Activated T-cell treated with anti-CD3 and anti-CD28 coated beads for 24 hours (primary cell): ENCODE measurements at regions not wholly inside any gene's neighbourhood (a gene's known extent, or its start where the extent isn't known, plus 50 kb on each side); places are given as distances from the start of the nearest gene placed in this dataset.
"Not testable (repeated sequence)": the region's sequence is repeated elsewhere in the genome, so short reads cannot be mapped to it uniquely, and the experiment has no call there.

Experiments
- DNase-seq: peaks from one replicate; pipeline ENCODE4 v3.0.0-alpha.2; 2020; ENCODE audit warnings: low read depth

DNA sequence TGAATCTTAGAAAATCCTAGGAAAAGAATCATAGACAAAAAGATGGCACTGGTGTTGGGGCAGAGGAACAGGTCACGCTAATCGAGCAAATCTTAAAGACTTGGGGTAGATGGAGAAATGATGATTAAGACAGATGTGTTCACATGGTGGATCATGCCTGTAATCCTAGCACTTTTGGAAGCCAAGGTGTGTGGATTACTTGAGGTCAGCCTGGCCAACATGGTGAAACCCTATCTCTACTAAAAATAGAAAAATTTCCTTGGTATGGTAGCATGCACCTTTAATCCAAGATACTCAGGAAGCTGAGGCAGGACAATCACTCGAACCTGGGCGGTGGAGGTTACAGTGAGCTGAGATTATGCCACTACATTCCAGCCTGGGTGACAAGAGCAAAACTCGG, 145.7 kb upstream of the HSFY2 start:
- no peak for DNase-seq

DNA sequence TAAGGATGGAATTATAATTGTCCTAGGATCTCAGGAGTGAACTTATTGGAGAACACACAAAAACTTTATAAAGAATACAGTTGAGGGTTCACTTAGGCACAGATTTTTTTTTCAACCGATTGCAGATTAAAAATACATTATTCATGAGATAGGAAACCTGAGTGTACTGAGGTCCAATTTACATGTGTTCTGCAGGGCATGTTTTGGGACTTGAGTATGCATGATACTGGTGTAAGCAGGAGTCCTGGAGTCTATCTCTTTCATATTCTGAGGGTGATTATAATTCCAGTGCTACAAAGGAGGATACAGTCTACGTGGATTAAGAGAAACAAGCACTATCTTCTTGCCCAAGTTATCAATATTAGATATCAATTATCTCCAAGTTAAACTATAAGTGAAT, 139.3 kb upstream of the HSFY2 start:
- DNase-seq = no peak

DNA sequence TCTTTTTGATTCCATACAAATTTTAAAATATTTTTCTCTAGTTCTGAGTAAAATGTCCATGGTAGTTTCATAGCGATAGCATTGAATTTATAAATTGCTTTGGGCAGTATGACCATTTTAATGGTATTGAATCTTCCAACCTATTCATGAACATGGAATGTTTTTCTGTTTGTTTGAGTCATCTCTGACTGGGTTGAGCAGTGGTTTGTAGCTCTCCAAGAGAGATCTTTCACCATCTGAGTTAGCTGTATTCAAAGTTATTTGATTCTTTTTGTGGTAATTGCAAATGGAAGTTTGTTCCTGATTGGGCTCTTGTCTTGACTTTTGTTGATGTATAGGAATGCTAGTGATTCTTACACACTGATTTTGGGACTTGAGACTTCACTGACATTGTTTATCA, 136.3 kb upstream of the HSFY2 start:
- DNase-seq = no peak

DNA sequence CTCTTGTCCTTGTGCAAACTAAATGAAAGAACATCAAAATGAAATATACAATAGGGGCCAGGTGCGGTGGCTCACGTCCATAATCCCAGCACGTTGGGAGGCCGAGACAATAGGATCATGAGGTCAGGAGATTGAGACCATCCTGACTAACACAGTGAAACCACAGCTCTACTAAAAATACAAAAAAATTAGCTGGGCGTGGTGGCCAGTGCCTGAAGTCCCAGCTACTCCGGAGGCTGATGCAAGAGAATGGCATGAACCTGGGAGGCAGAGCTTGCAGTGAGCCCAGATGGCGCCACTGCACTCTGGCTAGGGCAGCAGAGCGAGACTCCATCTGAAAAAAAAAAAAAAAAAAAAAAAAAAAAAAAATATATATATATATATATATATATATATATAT, 132.7 kb upstream of the HSFY2 start:
- DNase-seq = not testable (repeated sequence)

DNA sequence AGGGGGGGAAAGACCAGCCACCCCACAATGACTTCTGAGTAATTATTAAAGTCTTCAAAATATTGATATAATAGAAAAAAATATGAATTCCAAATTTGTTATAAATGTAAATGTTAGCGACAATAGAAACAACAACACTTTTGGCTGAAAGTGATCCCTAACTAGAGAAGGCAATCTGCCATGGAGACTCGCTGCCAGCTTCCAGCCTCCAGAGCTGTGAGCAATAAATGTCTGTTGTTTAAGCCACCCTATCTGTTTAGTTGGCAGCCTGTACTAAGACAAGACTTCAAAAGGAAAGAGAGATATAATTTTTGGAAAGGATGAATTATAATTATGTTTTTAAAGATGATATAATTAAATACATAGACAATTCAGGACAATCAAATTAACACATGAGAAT, 130.8 kb upstream of the HSFY2 start:
- DNase-seq = no peak

DNA sequence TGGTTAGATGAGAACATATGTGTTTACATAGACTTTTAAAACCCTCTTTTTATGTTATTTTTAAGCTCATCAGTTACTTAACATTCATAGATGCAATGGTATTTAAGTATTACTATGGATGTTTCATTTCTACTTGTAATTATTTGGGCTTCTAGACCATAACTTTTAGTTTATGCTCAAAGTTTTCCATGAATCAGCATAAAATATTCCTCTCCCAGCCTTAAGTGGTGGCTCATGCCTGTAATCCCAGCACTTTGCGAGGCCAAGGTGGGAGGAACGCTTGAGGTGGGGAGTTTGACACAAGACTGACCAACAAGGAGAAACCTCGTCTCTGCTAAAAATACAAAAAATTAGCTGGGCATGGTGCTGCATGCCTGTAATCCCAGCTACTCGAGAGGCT, 118.5 kb upstream of the HSFY2 start:
- no peak for DNase-seq

DNA sequence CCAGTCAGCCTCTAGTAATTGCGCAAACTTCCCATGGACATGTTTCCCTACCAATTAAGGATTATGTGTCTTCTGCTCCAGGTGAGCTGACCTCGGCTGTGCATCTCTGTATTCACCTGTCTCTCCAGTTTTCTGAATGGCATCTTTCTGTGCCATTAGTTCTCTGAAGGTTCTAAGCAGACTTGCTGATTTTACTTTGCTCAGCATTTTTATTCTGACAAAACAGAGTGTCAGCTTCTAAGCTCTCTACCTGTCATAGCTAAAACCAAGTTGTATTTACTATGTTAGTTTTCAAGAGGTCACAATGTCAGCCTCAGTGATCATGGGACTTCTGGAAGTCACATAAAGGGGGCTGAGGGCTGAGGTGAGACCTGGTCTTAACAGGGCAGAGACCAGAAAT, 116.0 kb upstream of the HSFY2 start:
- no peak for DNase-seq

DNA sequence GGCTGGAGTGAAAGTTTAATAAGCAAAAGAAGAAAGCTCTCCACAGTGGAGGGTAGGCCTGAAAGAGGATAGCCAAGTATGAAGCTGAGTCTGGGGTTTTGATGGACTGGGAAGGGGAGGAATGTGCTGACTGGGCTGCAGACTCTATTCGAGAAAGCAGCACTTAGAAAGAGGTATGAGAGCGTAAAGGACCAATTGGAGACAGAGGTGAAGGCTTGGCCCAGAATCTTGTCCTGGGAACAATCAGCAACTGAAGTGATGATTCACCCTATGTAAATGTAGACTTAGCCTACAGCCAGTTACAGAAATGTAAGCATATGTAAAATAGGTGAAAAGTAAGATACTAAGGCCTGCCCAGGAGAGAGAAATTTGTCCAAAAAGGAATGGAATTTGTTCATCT, 111.2 kb upstream of the HSFY2 start:
- DNase-seq = no peak

DNA sequence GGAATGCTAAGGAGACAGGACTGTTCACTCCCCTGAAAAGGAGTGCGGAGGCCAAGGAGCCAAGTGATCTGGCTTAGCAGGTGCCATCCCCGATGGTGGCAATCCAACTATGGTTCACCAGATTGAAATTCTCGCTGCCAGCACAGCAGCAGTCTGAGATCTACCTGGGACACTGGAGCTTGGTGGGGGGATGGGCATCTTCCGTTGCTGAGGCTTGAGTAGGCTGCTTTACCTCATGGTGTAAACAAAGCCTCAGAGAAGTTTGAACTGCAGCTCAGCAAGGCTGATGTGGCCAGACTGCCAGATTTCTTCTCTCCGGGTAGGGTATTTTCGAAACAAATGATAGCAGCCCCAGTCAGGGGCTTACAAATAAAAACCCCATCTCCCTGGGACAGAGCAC, 95.6 kb upstream of the HSFY2 start:
- not testable (repeated sequence) for DNase-seq

DNA sequence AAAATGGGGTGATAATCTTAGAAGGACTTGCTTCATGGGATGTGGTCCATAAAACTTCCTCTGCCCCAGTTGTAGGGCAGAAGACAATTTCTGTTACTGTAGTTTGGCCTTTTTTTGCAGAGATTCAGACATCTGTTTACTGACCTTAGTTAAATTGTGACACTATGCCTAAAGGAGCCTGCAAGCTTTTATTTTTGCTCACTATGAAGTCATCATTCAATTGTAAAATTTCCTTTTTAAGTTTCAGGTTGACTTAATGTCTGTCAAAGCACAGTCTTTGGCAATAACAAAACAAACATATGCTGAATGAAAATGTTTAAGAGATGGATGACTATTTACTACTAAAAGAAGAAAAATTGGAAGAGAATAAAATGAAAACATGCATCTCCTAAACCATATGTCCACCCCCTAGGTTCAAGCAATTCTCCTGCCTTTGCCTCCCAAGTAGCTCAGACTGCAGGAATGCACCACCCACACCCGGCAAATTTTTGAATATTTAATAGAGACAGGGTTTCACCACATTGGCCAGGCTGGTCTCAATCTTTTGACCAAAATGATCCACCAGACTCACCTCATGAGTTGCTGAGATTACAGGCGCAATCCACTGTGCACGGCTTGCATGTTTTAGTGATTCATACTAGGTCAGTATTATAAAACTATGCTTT, 93.5 kb upstream of the HSFY2 start:
- DNase-seq = not testable (repeated sequence)

DNA sequence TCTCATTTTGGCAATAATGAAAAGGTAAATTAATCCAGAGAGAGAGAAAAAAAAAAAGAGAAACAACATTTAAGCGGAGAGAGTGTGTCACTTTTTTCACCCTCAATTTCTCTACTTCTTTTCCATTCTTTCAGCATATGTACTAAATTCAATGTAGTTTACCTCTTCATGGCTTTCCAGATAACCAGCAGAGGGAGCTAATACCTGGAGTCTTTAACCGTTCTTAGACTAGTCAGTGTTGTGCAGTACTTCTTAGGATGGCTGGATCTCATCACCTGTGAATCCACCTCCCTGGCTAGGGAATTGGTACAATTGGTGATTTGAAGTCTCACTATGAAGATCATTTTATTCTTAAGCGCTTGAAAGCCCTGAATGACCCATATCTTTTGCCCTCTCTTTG, 87.3 kb upstream of the HSFY2 start:
- not testable (repeated sequence) for DNase-seq

DNA sequence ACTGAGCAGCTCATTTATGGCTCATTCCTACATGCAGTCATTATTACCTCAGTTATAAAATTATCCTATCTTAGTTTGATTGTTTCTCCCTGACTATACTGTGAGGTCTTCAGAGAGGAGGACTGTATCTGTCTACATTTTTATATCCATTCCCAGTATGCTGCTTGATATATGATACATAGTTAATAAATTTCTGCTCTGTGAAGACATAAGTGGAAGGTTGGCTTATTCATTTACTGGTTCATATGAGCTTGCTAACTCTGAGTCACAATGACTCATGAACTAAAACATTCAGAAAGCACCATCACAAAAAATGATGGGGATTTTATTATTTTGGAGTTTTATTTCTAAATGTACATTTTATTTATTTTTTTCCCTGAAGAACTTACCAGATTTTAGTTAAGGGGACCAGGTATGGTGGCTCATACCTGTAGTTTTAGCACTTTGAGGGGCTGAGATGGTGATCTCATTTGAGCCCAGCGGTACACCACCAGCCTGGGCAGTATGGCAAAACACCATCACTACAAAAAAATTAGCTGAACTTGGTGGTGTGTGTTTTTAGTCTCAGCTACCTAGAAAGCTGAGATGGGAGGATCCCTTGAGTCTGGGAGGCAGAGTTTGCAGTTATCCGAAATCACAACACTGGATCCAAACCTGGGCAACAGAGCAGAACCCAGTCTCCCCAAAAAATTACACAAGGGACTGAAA, 85.1 kb upstream of the HSFY2 start:
- not testable (repeated sequence) for DNase-seq

DNA sequence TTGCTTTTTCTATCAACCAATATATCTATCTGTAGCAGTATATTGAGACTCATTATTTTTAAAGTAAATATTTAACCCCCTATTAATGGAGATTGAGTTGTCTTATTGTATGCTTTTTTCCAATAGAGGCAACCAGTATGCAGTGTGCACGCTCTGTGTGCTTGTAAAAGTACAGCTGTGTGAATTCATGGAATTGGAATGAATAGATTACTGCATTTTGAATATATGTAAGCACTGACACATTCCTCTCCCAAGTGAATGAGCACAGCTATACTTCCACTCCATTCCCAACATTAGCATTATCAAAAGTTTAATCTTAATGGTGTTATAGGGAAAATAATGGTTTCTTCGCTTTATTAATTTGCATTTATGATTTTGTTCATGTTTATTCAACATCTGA, 81.6 kb upstream of the HSFY2 start:
- DNase-seq = not testable (repeated sequence)

DNA sequence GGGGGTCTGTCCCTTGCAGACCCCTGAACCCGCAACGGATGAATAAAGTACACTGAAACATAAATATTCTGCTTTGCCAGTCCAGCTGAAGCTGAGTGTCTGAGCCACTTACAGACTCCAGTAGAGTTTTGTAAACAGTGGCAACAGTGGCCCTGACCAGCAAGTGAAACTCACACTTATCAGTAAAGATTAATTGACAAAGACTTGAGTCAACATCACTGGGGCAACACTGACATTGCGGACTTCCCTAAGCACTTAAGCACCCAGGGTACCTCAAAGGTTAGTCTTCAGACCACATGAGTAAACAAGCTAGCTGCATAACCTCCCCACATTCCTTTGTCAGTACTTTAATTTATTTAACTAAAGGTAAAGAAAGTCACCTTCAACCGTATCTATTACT, 79.8 kb upstream of the HSFY2 start:
- DNase-seq = not testable (repeated sequence)

DNA sequence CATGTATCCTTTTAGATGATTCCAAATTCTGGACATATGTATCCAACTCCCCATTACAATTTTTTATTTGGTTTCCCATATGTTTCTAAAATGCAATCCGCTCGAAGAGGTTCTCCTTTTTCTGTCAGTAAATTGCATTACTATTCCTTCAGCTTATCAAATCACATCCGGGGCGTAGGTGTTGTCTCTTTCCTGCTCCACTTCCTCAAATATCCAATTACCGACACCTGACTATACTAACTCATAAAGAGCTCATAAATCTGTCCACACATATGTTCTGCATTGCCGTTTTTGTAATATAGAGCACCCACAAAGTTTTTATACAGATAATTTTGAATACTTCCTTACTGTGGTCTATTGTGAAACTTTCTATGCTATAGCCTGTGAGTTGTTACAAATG, 63.1 kb upstream of the HSFY2 start:
- not testable (repeated sequence) for DNase-seq
